Mesendoderm (in vitro differentiated cells): ENCODE measurements at regions not wholly inside any gene's neighbourhood (a gene's known extent, or its start where the extent isn't known, plus 50 kb on each side); places are given as distances from the start of the nearest gene placed in this dataset.
"Not testable (repeated sequence)": the region's sequence is repeated elsewhere in the genome, so short reads cannot be mapped to it uniquely, and the experiment has no call there.

ENCODE experiments used
- DNase-seq: peaks from one replicate; pipeline ENCODE4 v3.0.0; 2013
- H2AK5ac ChIP-seq: 2 replicates; pipeline ENCODE4 v1.6.1; 2013; ENCODE audit warnings: low read length, inconsistent platforms
- H2BK120ac ChIP-seq: 2 replicates; pipeline ENCODE4 v1.6.1; 2013; ENCODE audit warnings: low read depth, mild to moderate bottlenecking, low read length, moderate library complexity, mixed read lengths
- H2BK15ac ChIP-seq: replicated peaks from 2 replicates; pipeline ENCODE4 v1.6.1; 2013; ENCODE audit warnings: low read depth, mild to moderate bottlenecking, moderate library complexity
- H2BK5ac ChIP-seq: 2 replicates; pipeline ENCODE4 v1.6.1; 2013; ENCODE audit warnings: low read length, inconsistent platforms
- H3K18ac ChIP-seq: 2 replicates; pipeline ENCODE4 v1.6.1; 2013; ENCODE audit warnings: mild to moderate bottlenecking, low read length, mixed read lengths
- H3K23ac ChIP-seq: one replicate; pipeline ENCODE4 v1.6.1; 2013; ENCODE audit warnings: low read length
- H3K27ac ChIP-seq: 2 replicates; pipeline ENCODE4 v1.5.1; 2013; ENCODE audit warnings: low read depth, mild to moderate bottlenecking, inconsistent platforms, low read length, moderate library complexity
- H3K27me3 ChIP-seq: 2 replicates; pipeline ENCODE4 v1.6.1; 2013; ENCODE audit warnings: low read length, control low read depth, mild to moderate bottlenecking, inconsistent platforms; ENCODE audit not compliant: insufficient read depth, poor library complexity
- H3K36me3 ChIP-seq: 2 replicates; pipeline ENCODE4 v1.6.1; 2013; ENCODE audit warnings: low read length, inconsistent platforms; ENCODE audit not compliant: control insufficient read depth, insufficient read depth
- H3K4ac ChIP-seq: one replicate; pipeline ENCODE4 v1.6.1; 2013; ENCODE audit warnings: low read depth, mild to moderate bottlenecking, low read length, moderate library complexity
- H3K4me1 ChIP-seq: 2 replicates; pipeline ENCODE4 v1.6.1; 2013; ENCODE audit warnings: low read depth, low read length, inconsistent platforms; ENCODE audit not compliant: control insufficient read depth
- H3K4me2 ChIP-seq: 2 replicates; pipeline ENCODE4 v1.6.1; 2013; ENCODE audit warnings: low read length
- H3K4me3 ChIP-seq: 2 replicates; pipeline ENCODE4 v1.5.1; 2013; ENCODE audit warnings: mild to moderate bottlenecking, low read length
- H3K56ac ChIP-seq: one replicate; pipeline ENCODE4 v1.6.1; 2013; ENCODE audit warnings: low read length
- H3K79me1 ChIP-seq: 2 replicates; pipeline ENCODE4 v1.6.1; 2013; ENCODE audit warnings: low read length, inconsistent platforms
- H3K79me2 ChIP-seq: 2 replicates; pipeline ENCODE4 v1.6.1; 2013; ENCODE audit warnings: mild to moderate bottlenecking, low read length; ENCODE audit not compliant: control insufficient read depth, insufficient read depth
- H3K9ac ChIP-seq: 2 replicates; pipeline ENCODE4 v1.6.1; 2013; ENCODE audit warnings: low read length, inconsistent platforms
- H4K5ac ChIP-seq: one replicate; pipeline ENCODE4 v1.6.1; 2013; ENCODE audit warnings: low read length
- H4K8ac ChIP-seq: one replicate; pipeline ENCODE4 v1.6.1; 2013; ENCODE audit warnings: low read depth, mild to moderate bottlenecking, control low read depth, low read length, moderate library complexity
- WGBS: extraction: QIAGEN DNeasy Blood & Tissue Kit; methylation state at CpG from one replicate; pipeline ENCODE4 v1.1.7; 2013; ENCODE audit warnings: low lambda C conversion rate, missing lambda C conversion rate; ENCODE audit not compliant: insufficient coverage; ENCODE audit errors: extremely low coverage; 5-methylcytosine and 5-hydroxymethylcytosine counted together

- H3K56ac ChIP-seq, H2BK120ac ChIP-seq, H3K79me2 ChIP-seq, H3K4me2 ChIP-seq, H2AK5ac ChIP-seq, H3K27me3 ChIP-seq, H2BK5ac ChIP-seq, H3K4me3 ChIP-seq, H3K18ac ChIP-seq, H3K4ac ChIP-seq, H4K5ac ChIP-seq, H3K36me3 ChIP-seq, H3K9ac ChIP-seq, H3K27ac ChIP-seq, DNase-seq, H3K23ac ChIP-seq, H4K8ac ChIP-seq, H2BK15ac ChIP-seq, H3K79me1 ChIP-seq, H3K4me1 ChIP-seq: not testable (repeated sequence)
- WGBS, result no CpG with 5 or more reads among the region's 11 CpGs
These were observed 2171.2 kb upstream of the DEFB115 start for GRCh38 chr20:29086145-29086718.

GRCh38 chr20:29086938-29087337, 2170.5 kb upstream of the DEFB115 start:
- Histone ChIP-seq H3K4me3 (peak overlapping the region; percentile 38), H3K56ac (no peak overlapping the region), H3K79me1 (no peaks in the 10 kb centered on the region), H3K27me3 (no peaks in the 10 kb centered on the region), H2AK5ac (no peak overlapping the region), H2BK15ac (no peak overlapping the region), H4K8ac (no peak overlapping the region), H3K9ac (no peak overlapping the region), H3K79me2 (no peaks in the 10 kb centered on the region), H3K4me1 (no peaks in the 10 kb centered on the region), H2BK5ac (no peak overlapping the region), H3K27ac (no peak overlapping the region), H2BK120ac (no peak overlapping the region), H3K4me2 (no peak overlapping the region), H3K18ac (no peak overlapping the region), H4K5ac (no peak overlapping the region), H3K23ac (no peak overlapping the region), H3K4ac (no peak overlapping the region), H3K36me3 (no peaks in the 10 kb centered on the region)
- DNase-seq, result no peak
- WGBS, result no CpG with 5 or more reads among the region's 2 CpGs

- WGBS, result no CpG with 5 or more reads among the region's 3 CpGs
- not testable (repeated sequence) for H3K36me3 ChIP-seq, H3K18ac ChIP-seq, H3K56ac ChIP-seq, H3K79me2 ChIP-seq, H2BK5ac ChIP-seq, H2AK5ac ChIP-seq, H2BK120ac ChIP-seq, H4K5ac ChIP-seq, H3K4ac ChIP-seq, H3K4me2 ChIP-seq, H3K9ac ChIP-seq, H3K4me3 ChIP-seq, H4K8ac ChIP-seq, H3K4me1 ChIP-seq, H2BK15ac ChIP-seq, H3K79me1 ChIP-seq, H3K23ac ChIP-seq, H3K27me3 ChIP-seq, DNase-seq, H3K27ac ChIP-seq
These were observed 2169.6 kb upstream of the DEFB115 start for GRCh38 chr20:29087887-29088286.

GRCh38 chr20:29088472-29088871, 2169.0 kb upstream of the DEFB115 start:
- WGBS, result no CpG with 5 or more reads among the region's 2 CpGs

GRCh38 chr20:29089409-29089808, 2168.1 kb upstream of the DEFB115 start:
- H3K79me2 ChIP-seq, H2BK15ac ChIP-seq, H2BK120ac ChIP-seq, H2BK5ac ChIP-seq, H3K56ac ChIP-seq, H3K79me1 ChIP-seq, H3K27me3 ChIP-seq, H3K4me3 ChIP-seq, DNase-seq, H3K18ac ChIP-seq, H4K8ac ChIP-seq, H3K27ac ChIP-seq, H3K4me2 ChIP-seq, H4K5ac ChIP-seq, H3K23ac ChIP-seq, H3K36me3 ChIP-seq, H3K4ac ChIP-seq, H3K9ac ChIP-seq, H3K4me1 ChIP-seq, H2AK5ac ChIP-seq: not testable (repeated sequence)
- WGBS, result no CpG with 5 or more reads among the region's 3 CpGs

More at GRCh38 chr20:29088472-29088871, 2169.0 kb upstream of the DEFB115 start:
- H3K4ac ChIP-seq, H3K36me3 ChIP-seq, H2BK5ac ChIP-seq, H3K79me1 ChIP-seq, H3K27ac ChIP-seq, H3K79me2 ChIP-seq, H3K4me2 ChIP-seq, H3K9ac ChIP-seq, H2BK15ac ChIP-seq, H3K23ac ChIP-seq, H3K27me3 ChIP-seq, H2AK5ac ChIP-seq, H4K8ac ChIP-seq, DNase-seq, H2BK120ac ChIP-seq, H4K5ac ChIP-seq, H3K4me1 ChIP-seq, H3K56ac ChIP-seq, H3K18ac ChIP-seq: not testable (repeated sequence)
- H3K4me3 ChIP-seq, result peak overlapping the region; percentile 50

GRCh38 chr20:29093958-29094357, 2163.5 kb upstream of the DEFB115 start:
- H2BK120ac ChIP-seq, H4K8ac ChIP-seq, H3K4ac ChIP-seq, H3K27me3 ChIP-seq, H2AK5ac ChIP-seq, H3K9ac ChIP-seq, H3K4me2 ChIP-seq, H3K18ac ChIP-seq, H3K4me1 ChIP-seq, DNase-seq, H3K56ac ChIP-seq, H3K79me1 ChIP-seq, H2BK15ac ChIP-seq, H3K4me3 ChIP-seq, H4K5ac ChIP-seq, H2BK5ac ChIP-seq, H3K27ac ChIP-seq, H3K23ac ChIP-seq, H3K79me2 ChIP-seq, H3K36me3 ChIP-seq: not testable (repeated sequence)
